22Rv1 (cell line): ENCODE measurements at regions not wholly inside any gene's neighbourhood (a gene's known extent, or its start where the extent isn't known, plus 50 kb on each side); places are given as distances from the start of the nearest gene placed in this dataset.
"Not testable (repeated sequence)": the region's sequence is repeated elsewhere in the genome, so short reads cannot be mapped to it uniquely, and the experiment has no call there.

Source experiments
- H3K27ac ChIP-seq: fragments of 450-650 bp; 2 replicates; pipeline ENCODE4 v1.5.1; 2017
- ZFX ChIP-seq: fragments of 450-650 bp; IDR thresholded peaks from 2 replicates; pipeline ENCODE4 v1.6.1; 2017; ENCODE audit warnings: antibody characterized with exemption, borderline replicate concordance
- TF ChIP-seq, protein P1 (sequence below): fragments of 450-650 bp; IDR thresholded peaks from 2 replicates; pipeline ENCODE4 v1.5.1; 2017; ENCODE audit warnings: mild to moderate bottlenecking

DNA sequence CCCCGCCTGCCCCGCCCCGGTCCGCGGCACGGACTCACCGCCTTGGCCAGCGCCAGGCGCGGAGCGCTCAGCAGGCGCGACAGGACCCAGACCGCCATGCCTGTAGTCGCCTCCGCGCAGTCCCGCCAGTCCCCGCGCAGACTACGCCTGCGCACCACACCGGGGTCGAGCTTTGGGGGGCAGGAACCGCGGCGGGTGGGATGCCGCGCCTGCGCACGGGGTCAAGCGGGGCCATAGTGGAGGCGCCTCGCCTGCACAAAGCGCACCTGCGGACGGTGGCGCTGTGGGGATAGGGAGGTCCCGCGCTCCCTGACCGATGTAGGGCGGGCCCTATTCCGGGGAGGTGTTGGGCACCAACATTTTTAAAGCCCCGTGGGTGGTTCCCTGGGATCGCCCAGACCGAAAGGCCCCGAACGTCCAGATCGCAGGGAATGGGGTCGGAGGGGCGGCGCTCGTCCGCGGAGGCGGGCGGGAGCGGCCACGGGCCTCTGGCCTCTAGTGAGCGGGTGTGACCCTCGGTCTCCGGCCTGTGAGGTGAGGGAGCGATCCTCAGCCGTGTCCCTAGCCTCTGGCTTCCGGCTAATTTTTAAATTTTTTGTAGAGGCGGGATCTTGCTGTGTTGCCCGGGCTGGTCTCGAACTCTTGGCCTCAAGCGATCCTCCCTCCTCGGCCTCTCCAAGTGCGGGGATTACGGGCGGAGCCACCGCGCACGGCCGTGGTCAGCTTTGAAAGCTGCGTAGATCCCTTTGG is 70.8 kb upstream of the LPCAT1 start:
- H3K27ac ChIP-seq = no peak overlapping the region
- TF ChIP-seq ZFX = no peak
- TF ChIP-seq, protein P1, sequence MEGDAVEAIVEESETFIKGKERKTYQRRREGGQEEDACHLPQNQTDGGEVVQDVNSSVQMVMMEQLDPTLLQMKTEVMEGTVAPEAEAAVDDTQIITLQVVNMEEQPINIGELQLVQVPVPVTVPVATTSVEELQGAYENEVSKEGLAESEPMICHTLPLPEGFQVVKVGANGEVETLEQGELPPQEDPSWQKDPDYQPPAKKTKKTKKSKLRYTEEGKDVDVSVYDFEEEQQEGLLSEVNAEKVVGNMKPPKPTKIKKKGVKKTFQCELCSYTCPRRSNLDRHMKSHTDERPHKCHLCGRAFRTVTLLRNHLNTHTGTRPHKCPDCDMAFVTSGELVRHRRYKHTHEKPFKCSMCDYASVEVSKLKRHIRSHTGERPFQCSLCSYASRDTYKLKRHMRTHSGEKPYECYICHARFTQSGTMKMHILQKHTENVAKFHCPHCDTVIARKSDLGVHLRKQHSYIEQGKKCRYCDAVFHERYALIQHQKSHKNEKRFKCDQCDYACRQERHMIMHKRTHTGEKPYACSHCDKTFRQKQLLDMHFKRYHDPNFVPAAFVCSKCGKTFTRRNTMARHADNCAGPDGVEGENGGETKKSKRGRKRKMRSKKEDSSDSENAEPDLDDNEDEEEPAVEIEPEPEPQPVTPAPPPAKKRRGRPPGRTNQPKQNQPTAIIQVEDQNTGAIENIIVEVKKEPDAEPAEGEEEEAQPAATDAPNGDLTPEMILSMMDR = peak; percentile 82

DNA sequence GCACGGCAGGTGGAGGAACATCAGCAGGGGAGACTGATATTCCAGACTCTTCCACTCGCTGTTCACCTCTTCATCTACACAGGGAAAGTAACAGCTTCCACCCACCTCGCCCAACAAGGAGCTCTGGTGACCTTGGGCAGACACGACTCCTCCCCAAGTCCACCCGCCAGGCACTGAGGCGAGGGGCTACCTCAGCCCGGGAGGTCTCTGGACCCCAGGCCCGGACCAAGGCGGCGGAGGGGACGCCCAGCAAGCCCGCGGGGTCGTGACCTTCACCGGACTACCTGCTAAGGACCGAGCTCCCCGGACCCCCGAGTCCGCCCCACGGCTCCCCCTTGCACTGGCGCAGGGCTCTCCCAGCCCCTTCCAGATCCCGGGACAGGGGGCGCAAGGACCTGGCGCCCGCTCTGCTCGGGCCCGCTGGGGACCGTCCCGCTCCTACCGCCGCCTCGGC is 70.2 kb upstream of the LPCAT1 start:
- H3K27ac ChIP-seq = no peak overlapping the region

DNA sequence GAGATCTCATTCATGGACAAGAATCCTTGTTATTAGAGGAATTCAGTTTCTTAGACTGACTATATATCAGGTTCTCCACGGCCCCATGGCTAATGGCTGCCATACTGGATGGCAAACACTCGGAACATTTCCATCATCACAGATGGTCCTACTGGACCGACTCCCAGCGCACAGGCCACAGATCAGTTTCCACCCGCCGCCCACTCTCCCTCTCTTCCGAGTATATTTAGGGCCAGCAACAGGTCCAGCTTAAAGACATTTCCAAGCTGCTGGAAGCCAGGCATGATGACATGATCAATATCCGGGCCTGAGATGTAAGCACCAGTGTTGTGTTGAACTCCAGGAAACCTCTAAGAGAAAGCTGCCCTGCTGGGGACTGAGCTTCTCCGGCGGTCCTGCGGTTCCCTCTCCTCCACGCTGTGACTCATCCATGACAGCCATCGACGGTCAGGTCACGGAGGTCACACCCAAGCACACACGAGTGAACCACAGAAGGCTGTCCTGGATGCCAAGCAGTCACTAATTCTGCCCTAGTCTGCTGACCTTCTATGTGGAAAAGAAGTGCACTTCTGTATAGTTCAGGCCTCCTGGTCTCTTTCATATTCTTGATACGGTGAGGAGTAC is 64.4 kb upstream of the LPCAT1 start:
- not testable (repeated sequence) for H3K27ac ChIP-seq

More for the DNA sequence above, 70.2 kb upstream of the LPCAT1 start:
- no peak for TF ChIP-seq ZFX
- TF ChIP-seq, protein P1 = no peak

DNA sequence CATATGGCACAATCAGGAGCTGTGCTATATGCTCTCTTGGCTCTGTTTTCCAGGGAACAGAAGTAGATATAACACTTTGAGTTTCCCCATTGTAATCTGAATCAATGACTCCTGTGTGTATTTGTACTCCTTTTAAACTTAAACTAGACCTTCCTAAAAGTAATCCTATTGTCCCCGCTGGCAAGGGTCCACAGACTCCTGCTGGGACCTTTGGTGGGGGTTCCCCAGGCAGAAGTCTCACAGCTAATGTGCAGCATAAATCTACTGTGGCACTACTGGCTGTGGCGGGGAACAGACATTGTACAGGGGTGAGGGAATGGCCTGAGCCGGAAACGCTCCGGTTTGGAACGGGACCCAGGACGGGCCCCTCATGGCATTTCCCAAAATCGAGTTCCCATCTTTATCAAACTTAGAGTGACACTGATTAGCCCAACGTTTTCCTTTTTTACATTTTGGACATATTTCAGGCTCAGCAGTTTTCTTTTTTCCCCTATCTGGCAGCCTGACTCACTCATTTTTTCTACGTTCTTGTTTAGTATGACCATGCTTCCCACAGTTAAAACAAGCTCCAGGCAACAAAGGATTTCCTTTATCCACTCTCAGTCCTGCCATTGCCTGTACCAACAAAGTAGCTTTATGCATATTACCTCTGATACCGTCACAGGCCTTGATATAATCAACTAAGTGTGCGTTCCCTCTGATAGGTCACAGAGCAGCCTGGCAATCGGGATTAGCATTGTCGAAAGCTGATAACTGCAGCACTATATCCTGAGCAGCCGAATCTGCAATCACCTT is 59.5 kb upstream of the LPCAT1 start:
- H3K27ac ChIP-seq = not testable (repeated sequence)

DNA sequence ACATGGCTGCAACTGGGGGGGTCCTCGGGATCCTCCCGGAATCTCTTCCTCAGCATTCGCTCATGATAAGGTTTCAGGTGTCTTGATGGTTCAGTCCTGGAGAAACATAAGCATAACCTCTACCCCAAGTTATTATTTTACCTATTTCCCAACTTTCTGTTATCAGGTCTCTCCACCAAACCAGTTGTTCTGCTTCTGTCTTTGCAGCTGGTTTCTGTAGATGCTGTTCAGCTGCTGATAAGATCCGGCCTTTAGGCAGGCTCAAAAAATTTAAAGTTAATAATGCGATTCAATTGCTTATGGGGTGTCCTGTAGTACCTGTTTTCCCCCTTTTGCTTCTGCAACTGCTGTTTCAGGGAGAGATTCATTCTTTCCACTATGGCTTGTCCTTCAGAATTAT is 55.6 kb upstream of the LPCAT1 start:
- not testable (repeated sequence) for H3K27ac ChIP-seq

GRCh38 chr5:1576851-1577250 is 53.1 kb upstream of the LPCAT1 start:
- H3K27ac ChIP-seq = not testable (repeated sequence)

DNA sequence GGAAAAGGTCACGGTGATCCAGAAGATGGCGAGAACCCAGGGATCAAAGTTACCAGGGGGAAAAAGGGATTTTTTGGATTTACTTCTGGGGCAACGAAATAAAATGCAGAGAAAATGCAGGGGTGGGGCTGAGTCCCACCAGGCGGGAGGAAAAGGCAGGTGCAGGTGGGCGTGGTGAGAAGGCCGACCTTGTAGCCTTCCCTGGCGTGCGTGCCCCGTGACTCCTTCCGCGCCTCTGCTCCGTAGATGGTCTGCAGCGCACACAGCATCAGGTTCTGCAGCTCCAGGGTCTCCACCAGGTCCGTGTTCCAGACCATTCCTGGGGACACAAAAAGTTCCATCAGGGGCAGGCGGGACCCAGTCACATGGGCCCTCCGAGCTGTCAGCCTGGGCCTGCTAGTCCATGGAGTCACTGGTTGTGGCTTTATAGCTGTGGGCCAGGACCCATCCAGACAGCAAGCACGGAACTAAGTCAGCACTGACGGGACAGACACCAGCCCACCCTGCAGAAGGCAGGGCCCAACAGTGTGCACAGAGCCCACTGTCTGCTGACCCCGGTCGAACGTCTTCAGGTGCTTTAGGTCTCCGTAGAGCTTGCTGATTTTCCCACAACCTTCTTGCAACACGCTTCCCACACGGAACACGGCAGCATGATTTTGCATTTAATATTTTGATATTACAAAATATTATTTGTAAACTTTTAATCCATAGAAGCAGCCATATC is 52.4 kb upstream of the LPCAT1 start:
- H3K27ac ChIP-seq = not testable (repeated sequence)

DNA sequence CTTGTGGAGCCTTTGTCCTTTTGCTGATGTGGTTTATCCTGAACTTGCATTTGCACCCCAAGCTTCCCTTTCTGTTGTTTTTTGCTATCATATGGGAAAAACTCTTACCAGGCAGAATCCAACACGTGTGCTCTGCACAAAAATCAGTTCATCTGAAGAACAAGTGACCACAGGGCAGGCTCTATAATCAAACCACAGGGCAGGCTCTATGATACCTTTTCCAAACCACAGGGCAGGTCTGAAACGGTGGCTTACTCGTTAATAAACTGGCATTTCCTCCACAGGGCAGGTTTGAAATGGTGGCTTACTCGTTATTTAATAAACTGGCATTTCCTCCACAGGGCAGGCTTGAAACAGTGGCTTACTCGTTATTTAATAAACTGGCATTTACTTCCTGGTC is 51.7 kb upstream of the LPCAT1 start:
- H3K27ac ChIP-seq = not testable (repeated sequence)

DNA sequence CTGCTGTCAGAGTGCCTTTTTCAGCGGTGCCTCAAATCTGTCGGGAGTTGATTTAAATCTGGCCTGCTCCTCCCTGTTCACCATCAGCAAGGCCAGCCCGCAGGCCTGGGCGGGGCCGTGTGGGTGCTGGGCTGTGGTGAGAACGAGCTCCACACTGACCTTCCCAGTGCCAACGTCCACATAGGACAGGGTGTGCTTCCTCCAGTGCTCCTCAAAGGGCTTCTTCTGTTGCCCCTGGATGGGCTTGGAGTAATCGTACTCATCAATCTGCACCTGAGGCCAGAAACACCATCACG is 50.2 kb upstream of the LPCAT1 start:
- not testable (repeated sequence) for H3K27ac ChIP-seq

- H3K27ac ChIP-seq = not testable (repeated sequence)
Observed at GRCh38 chr5:1573217-1574022, 49.7 kb upstream of the LPCAT1 start.
